H1 (cell line): ENCODE measurements at regions not wholly inside any gene's neighbourhood (a gene's known extent, or its start where the extent isn't known, plus 50 kb on each side); places are given as distances from the start of the nearest gene placed in this dataset.

Experiments
- CTCF ChIA-PET: fragments of 300-600 bp; sonication (Branson Sonifier 250); formaldehyde crosslinking; loops from one replicate; lab custom pipeline; 2021; ENCODE audit not compliant: partially characterized antibody; lab: Charles Lee
- POLR2A ChIA-PET: fragments of 300-600 bp; sonication (Branson Sonifier 250); formaldehyde crosslinking; loops from one replicate; lab custom pipeline; 2021; ENCODE audit warnings: inconsistent platforms; ENCODE audit not compliant: partially characterized antibody; lab: Charles Lee
- DNase-seq, 2 experiments: peaks; one replicate each; pipeline versions ENCODE4 v3.0.0 to v3.0.0-alpha.2; 2010 to 2022; ENCODE audit warnings: low spot score in 2 of 2, low read depth in 1 of 2, mixed read lengths in 1 of 2
- FAIRE-seq: peaks from 2 replicates; lab custom pipeline; 2011; peaks lifted over from hg19 to GRCh38; lab: Jason Lieb, UNC
- H2AFZ ChIP-seq: 2 replicates; pipeline ENCODE4 v1.8.1; 2012; ENCODE audit warnings: low read length, inconsistent platforms
- H2AK5ac ChIP-seq: 2 replicates; pipeline ENCODE4 v1.6.1; 2013; ENCODE audit warnings: low read depth, low read length
- H2BK120ac ChIP-seq: replicated peaks from 2 replicates; pipeline ENCODE3; 2013; ENCODE audit warnings: low read depth, low read length, inconsistent platforms
- H2BK12ac ChIP-seq: 2 replicates; pipeline ENCODE4 v1.6.1; 2013; ENCODE audit warnings: low read depth, low read length
- H2BK15ac ChIP-seq: 2 replicates; pipeline ENCODE4 v1.6.1; 2013; ENCODE audit warnings: low read length
- H2BK20ac ChIP-seq: 2 replicates; pipeline ENCODE4 v1.6.1; 2013; ENCODE audit warnings: low read length
- H2BK5ac ChIP-seq: 2 replicates; pipeline ENCODE4 v1.6.1; 2013; ENCODE audit warnings: low read depth, low read length
- H3K14ac ChIP-seq: 2 replicates; pipeline ENCODE4 v1.6.1; 2013; ENCODE audit warnings: inconsistent platforms; ENCODE audit not compliant: insufficient read length
- H3K18ac ChIP-seq: 2 replicates; pipeline ENCODE4 v1.6.1; 2013; ENCODE audit warnings: low read length; ENCODE audit errors: extremely low read depth
- H3K23ac ChIP-seq: 2 replicates; pipeline ENCODE4 v1.6.1; 2013; ENCODE audit warnings: inconsistent platforms; ENCODE audit not compliant: insufficient read length
- H3K23me2 ChIP-seq: 2 replicates; pipeline ENCODE4 v1.6.1; 2013; ENCODE audit warnings: low read depth, low read length
- H3K27ac ChIP-seq: 2 replicates; pipeline ENCODE4 v1.6.1; 2011; ENCODE audit warnings: low read depth, low read length, inconsistent platforms
- H3K27me3 ChIP-seq, 4 experiments: replicated peaks in 1 of 4; 1 replicate in 1 of 4; 2 replicates in 3 of 4; pipeline versions ENCODE4 v1.6.1 to v1.8.1; 2011 to 2013; ENCODE audit warnings: low read length in 3 of 4, mild to moderate bottlenecking in 3 of 4, inconsistent platforms in 2 of 4, mixed read lengths in 2 of 4, moderate library complexity in 1 of 4; ENCODE audit not compliant: control insufficient read depth in 3 of 4, insufficient read depth in 3 of 4; ENCODE audit errors: extremely low read depth in 1 of 4
- H3K36me3 ChIP-seq, 4 experiments: 2 replicates each; pipeline versions ENCODE4 v1.6.1 to v1.8.1; 2011 to 2013; ENCODE audit warnings: mild to moderate bottlenecking in 4 of 4, low read length in 3 of 4, moderate library complexity in 2 of 4, control low read depth in 1 of 4, inconsistent platforms in 1 of 4; ENCODE audit not compliant: insufficient read depth in 4 of 4, control insufficient read depth in 2 of 4
- H3K4ac ChIP-seq: replicated peaks from 2 replicates; pipeline ENCODE3; 2013; ENCODE audit warnings: low read length, low read depth, mixed read lengths, inconsistent platforms; ENCODE audit not compliant: insufficient read length
- H3K4me1 ChIP-seq, 4 experiments: replicated peaks in 1 of 4; 1 replicate in 1 of 4; 2 replicates in 3 of 4; pipeline versions ENCODE4 v1.6.1 to v1.8.1; 2011 to 2013; ENCODE audit warnings: low read length in 3 of 4, inconsistent platforms in 2 of 4, mixed read lengths in 1 of 4; ENCODE audit not compliant: insufficient read depth in 4 of 4, control insufficient read depth in 3 of 4
- H3K4me2 ChIP-seq, 2 experiments: 2 replicates each; pipeline versions ENCODE4 v1.6.1 to v1.8.1; 2011 to 2013; ENCODE audit warnings: low read depth in 2 of 2, low read length in 2 of 2, control low read depth in 1 of 2, inconsistent platforms in 1 of 2, mild to moderate bottlenecking in 1 of 2; ENCODE audit not compliant: insufficient read depth in 1 of 2
- H3K4me3 ChIP-seq, 4 experiments: fragments of 200-600, 300-600 bp in 1 of 4; sonication (generic), shearing (Covaris generic), sonication (Bioruptor Twin) in 1 of 4; 2 replicates each; pipeline versions ENCODE4 v1.5.1 to v1.8.1; 2011 to 2016; ENCODE audit warnings: low read length in 4 of 4, low read depth in 3 of 4, control low read depth in 2 of 4, inconsistent platforms in 2 of 4, mild to moderate bottlenecking in 2 of 4, mixed read lengths in 1 of 4, moderate library complexity in 1 of 4; ENCODE audit not compliant: insufficient read depth in 2 of 4; ENCODE audit errors: extremely low read depth in 1 of 4
- H3K56ac ChIP-seq: replicated peaks from 2 replicates; pipeline ENCODE3; 2013; ENCODE audit warnings: low read depth, mild to moderate bottlenecking, mixed read lengths, low read length, inconsistent platforms; ENCODE audit not compliant: insufficient read length
- H3K79me1 ChIP-seq: 2 replicates; pipeline ENCODE4 v1.6.1; 2013; ENCODE audit warnings: low read depth, low read length, control low read depth
- H3K79me2 ChIP-seq, 2 experiments: 2 replicates each; pipeline versions ENCODE4 v1.6.1 to v1.8.1; 2012 to 2013; ENCODE audit warnings: low read length in 2 of 2, mild to moderate bottlenecking in 2 of 2, inconsistent platforms in 1 of 2; ENCODE audit not compliant: insufficient read depth in 2 of 2, control insufficient read depth in 1 of 2
- H3K9ac ChIP-seq, 4 experiments: replicated peaks in 1 of 4; 1 replicate in 1 of 4; 2 replicates in 3 of 4; pipeline versions ENCODE4 v1.6.1 to v1.8.1; 2011 to 2013; ENCODE audit warnings: low read depth in 3 of 4, low read length in 3 of 4, control low read depth in 2 of 4, mild to moderate bottlenecking in 2 of 4, moderate library complexity in 2 of 4, inconsistent platforms in 1 of 4; ENCODE audit errors: extremely low read depth in 1 of 4
- H3K9me3 ChIP-seq, 2 experiments: 2 replicates each; pipeline versions ENCODE4 v1.6.1 to v1.8.1; 2012 to 2013; ENCODE audit warnings: mild to moderate bottlenecking in 2 of 2, moderate library complexity in 2 of 2, control low read depth in 1 of 2, inconsistent platforms in 1 of 2, low read depth in 1 of 2, low read length in 1 of 2, mixed read lengths in 1 of 2; ENCODE audit not compliant: insufficient read depth in 2 of 2
- H4K20me1 ChIP-seq, 2 experiments: replicated peaks in 1 of 2; 2 replicates each; pipeline versions ENCODE3 to v1.8.1; 2011 to 2013; ENCODE audit warnings: inconsistent platforms in 2 of 2, low read length in 2 of 2, mild to moderate bottlenecking in 1 of 2; ENCODE audit not compliant: insufficient read depth in 2 of 2, control insufficient read depth in 1 of 2
- H4K5ac ChIP-seq: 2 replicates; pipeline ENCODE4 v1.6.1; 2013; ENCODE audit warnings: low read length, low read depth, mixed read lengths, inconsistent platforms; ENCODE audit not compliant: insufficient read length
- H4K8ac ChIP-seq: 2 replicates; pipeline ENCODE4 v1.8.0; 2013; ENCODE audit warnings: mild to moderate bottlenecking, moderate library complexity, low read length, inconsistent platforms; ENCODE audit not compliant: insufficient read depth; ENCODE audit errors: extremely low read depth
- H4K91ac ChIP-seq: replicated peaks from 2 replicates; pipeline ENCODE3; 2013; ENCODE audit warnings: low read length, mixed read lengths, inconsistent platforms; ENCODE audit not compliant: insufficient read length
- BACH1 ChIP-seq: IDR thresholded peaks from 2 replicates; pipeline ENCODE4 v1.6.1; 2012; ENCODE audit warnings: low read length, improper control_type of control experiment
- CEBPB ChIP-seq: IDR thresholded peaks from 2 replicates; pipeline ENCODE4 v1.6.1; 2012; ENCODE audit warnings: low read depth, low read length
- CHD2 ChIP-seq: IDR thresholded peaks from 2 replicates; pipeline ENCODE4 v1.6.1; 2012; ENCODE audit warnings: low read length, improper control_type of control experiment
- FOSL1 ChIP-seq: IDR thresholded peaks from 2 replicates; pipeline ENCODE4 v1.6.1; 2011; ENCODE audit warnings: mild to moderate bottlenecking, low read depth, low read length, moderate library complexity; ENCODE audit not compliant: insufficient read depth
- GTF2F1 ChIP-seq: IDR thresholded peaks from 2 replicates; pipeline ENCODE4 v1.6.1; 2012; ENCODE audit warnings: low read depth, low read length, improper control_type of control experiment, borderline replicate concordance
- KDM1A ChIP-seq: fragments of 200-600, 300-600 bp; sonication (generic); IDR thresholded peaks from 2 replicates; pipeline ENCODE4 v1.7.1; 2016; ENCODE audit warnings: mild to moderate bottlenecking, low read length, borderline replicate concordance
- NRF1 ChIP-seq: IDR thresholded peaks from 2 replicates; pipeline ENCODE4 v1.6.1; 2011; ENCODE audit warnings: mild to moderate bottlenecking, low read depth, low read length, improper control_type of control experiment
- POLR2AphosphoS5 ChIP-seq: IDR thresholded peaks from 2 replicates; pipeline ENCODE4 v1.6.1; 2011; ENCODE audit warnings: low read depth, low read length
- RBBP5 ChIP-seq: IDR thresholded peaks from 2 replicates; pipeline ENCODE4 v1.7.1; 2012; ENCODE audit warnings: low read depth, mild to moderate bottlenecking, inconsistent platforms, low read length, moderate library complexity, borderline replicate concordance
- RFX5 ChIP-seq: IDR thresholded peaks from 2 replicates; pipeline ENCODE4 v1.6.1; 2011; ENCODE audit warnings: low read depth, low read length, improper control_type of control experiment, borderline replicate concordance
- SP2 ChIP-seq: IDR thresholded peaks from 2 replicates; pipeline ENCODE4 v1.6.1; 2012; ENCODE audit warnings: mild to moderate bottlenecking, low read length, inconsistent platforms
- SUZ12 ChIP-seq: fragments of 200-600 bp; sonication (generic); IDR thresholded peaks from 2 replicates; pipeline ENCODE4 v1.6.1; 2012; ENCODE audit warnings: mild to moderate bottlenecking, inconsistent platforms, low read length, moderate library complexity, mixed read lengths
- TAF1 ChIP-seq: IDR thresholded peaks from 2 replicates; pipeline ENCODE4 v1.6.1; 2011; ENCODE audit warnings: mild to moderate bottlenecking, low read depth, low read length
- USF2 ChIP-seq: IDR thresholded peaks from 2 replicates; pipeline ENCODE4 v1.6.1; 2011; ENCODE audit warnings: low read length, improper control_type of control experiment
- YY1 ChIP-seq: IDR thresholded peaks from 2 replicates; pipeline ENCODE4 v1.6.1; 2011; ENCODE audit warnings: low read depth, mild to moderate bottlenecking, low read length
- WGBS, 2 experiments: shearing (Covaris generic) in 1 of 2; methylation state at CpG; one replicate each; pipeline versions ENCODE4 v1.1.6 to v1.1.7; 2013 to 2015; ENCODE audit warnings: low lambda C conversion rate in 2 of 2, mixed read lengths in 2 of 2, inconsistent platforms in 1 of 2, low coverage in 1 of 2, missing lambda C conversion rate in 1 of 2; ENCODE audit not compliant: insufficient replicate concordance in 2 of 2, insufficient coverage in 1 of 2, insufficient read length in 1 of 2; ENCODE audit errors: extremely low coverage in 1 of 2, missing lambda C conversion rate in 1 of 2; 5-methylcytosine and 5-hydroxymethylcytosine counted together

GRCh38 chr10:120266022-120266421 lies 191.0 kb upstream of the PLPP4 start:
- Histone ChIP-seq H3K18ac (no peak overlapping the region), H2BK12ac (no peak overlapping the region), H3K23me2 (no peaks in the 10 kb centered on the region), H4K20me1 (no peaks in the 10 kb centered on the region), H3K36me3 (no peaks in the 10 kb centered on the region), H3K9ac (no peak overlapping the region), H3K79me1 (no peaks in the 10 kb centered on the region), H4K8ac (no peak overlapping the region), H2BK20ac (no peak overlapping the region), H2BK120ac (no peak overlapping the region), H4K5ac (no peak overlapping the region), H3K9me3 (peaks cover 2 to 8% of the 10 kb centered on the region in 2 experiments; a peak in 3 of 4 replicates), H2BK5ac (no peak overlapping the region), H2BK15ac (no peak overlapping the region), H3K4me2 (no peak overlapping the region), H4K91ac (no peak overlapping the region), H3K23ac (no peak overlapping the region), H3K4ac (no peak overlapping the region), H2AK5ac (no peak overlapping the region), H3K27me3 (no peaks in the 10 kb centered on the region), H3K79me2 (no peaks in the 10 kb centered on the region), H3K27ac (no peak overlapping the region), H3K4me3 (no peak overlapping the region), H3K56ac (no peak overlapping the region), H3K4me1 (no peaks in the 10 kb centered on the region), H3K14ac (no peak overlapping the region), H2AFZ (no peak overlapping the region)
- 91% methylated on average over 3 of the region's 3 CpGs; no CpG with 5 or more reads in 1 of the 2 experiments for WGBS, 2 experiments
- DNase-seq (no peak), FAIRE-seq (no peak)
- ChIA-PET POLR2A (interaction anchor here (0.8 kb wide), 1 partner anchor 15 kb away, joined by 3 read pairs; no protein-coding TSS in a partner anchor), CTCF (no interaction called here)
- TF ChIP-seq CEBPB (no peak), GTF2F1 (no peak), YY1 (no peak), RBBP5 (no peak), KDM1A (no peak), CHD2 (no peak), USF2 (no peak), RFX5 (no peak), POLR2AphosphoS5 (no peak), BACH1 (no peak), NRF1 (no peak), TAF1 (no peak), SP2 (no peak), SUZ12 (no peak), FOSL1 (no peak)
